Right lobe of liver (tissue), 4 donors: ENCODE measurements at regions not wholly inside any gene's neighbourhood (a gene's known extent, or its start where the extent isn't known, plus 50 kb on each side); places are given as distances from the start of the nearest gene placed in this dataset.

ENCODE experiments used
- POLR2A ChIP-seq: fragments of 450-650 bp; IDR thresholded peaks from one replicate; pipeline ENCODE4 v1.6.1; 2017; ENCODE audit warnings: antibody characterized with exemption, mild to moderate bottlenecking
- TF ChIP-seq, protein P1 (sequence below), 4 donors: fragments of 200-600 bp in 3 of 4; fragments of 450-650 bp in 1 of 4; IDR thresholded peaks; one replicate each; pipeline versions ENCODE4 v1.5.1 to v1.8.0; 2016 to 2022; ENCODE audit warnings: antibody characterized with exemption in 4 of 4, mild to moderate bottlenecking in 2 of 4
- donor health status: DM: no; HTN: no; CAD: no.
- donor health status: DM: no; HTN: no; CAD: no.
- donor health status: DM: no; HTN: yes; CAD: no.

DNA sequence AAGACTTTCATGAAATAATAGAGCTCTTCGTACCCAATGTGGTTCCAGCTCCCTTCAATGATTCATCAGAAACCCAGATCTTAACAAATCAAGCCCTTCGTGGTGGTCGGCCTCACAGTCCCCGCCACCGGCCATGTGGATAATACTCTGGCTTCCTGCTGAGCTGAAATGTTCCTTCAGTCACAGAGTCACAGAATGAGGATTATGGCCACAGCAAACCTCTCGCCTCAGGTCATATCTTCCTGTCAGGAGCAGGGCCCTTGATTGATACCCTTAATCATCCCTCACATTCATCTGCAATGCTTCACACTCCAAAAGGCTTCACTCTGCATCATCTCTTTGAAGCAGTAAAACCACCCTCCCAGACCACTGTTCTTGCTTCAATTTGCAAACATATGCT, 452.6 kb downstream of the OCA2 start:
- TF ChIP-seq, protein P1, sequence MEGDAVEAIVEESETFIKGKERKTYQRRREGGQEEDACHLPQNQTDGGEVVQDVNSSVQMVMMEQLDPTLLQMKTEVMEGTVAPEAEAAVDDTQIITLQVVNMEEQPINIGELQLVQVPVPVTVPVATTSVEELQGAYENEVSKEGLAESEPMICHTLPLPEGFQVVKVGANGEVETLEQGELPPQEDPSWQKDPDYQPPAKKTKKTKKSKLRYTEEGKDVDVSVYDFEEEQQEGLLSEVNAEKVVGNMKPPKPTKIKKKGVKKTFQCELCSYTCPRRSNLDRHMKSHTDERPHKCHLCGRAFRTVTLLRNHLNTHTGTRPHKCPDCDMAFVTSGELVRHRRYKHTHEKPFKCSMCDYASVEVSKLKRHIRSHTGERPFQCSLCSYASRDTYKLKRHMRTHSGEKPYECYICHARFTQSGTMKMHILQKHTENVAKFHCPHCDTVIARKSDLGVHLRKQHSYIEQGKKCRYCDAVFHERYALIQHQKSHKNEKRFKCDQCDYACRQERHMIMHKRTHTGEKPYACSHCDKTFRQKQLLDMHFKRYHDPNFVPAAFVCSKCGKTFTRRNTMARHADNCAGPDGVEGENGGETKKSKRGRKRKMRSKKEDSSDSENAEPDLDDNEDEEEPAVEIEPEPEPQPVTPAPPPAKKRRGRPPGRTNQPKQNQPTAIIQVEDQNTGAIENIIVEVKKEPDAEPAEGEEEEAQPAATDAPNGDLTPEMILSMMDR (IDR thresholded peaks at IDR 0.05) = no peak
- no peak for TF ChIP-seq POLR2A
